22Rv1 (cell line): ENCODE measurements at regions not wholly inside any gene's neighbourhood (a gene's known extent, or its start where the extent isn't known, plus 50 kb on each side); places are given as distances from the start of the nearest gene placed in this dataset.

Experiments
- ZFX ChIP-seq: fragments of 450-650 bp; IDR thresholded peaks from 2 replicates; pipeline ENCODE4 v1.6.1; 2017; ENCODE audit warnings: antibody characterized with exemption, borderline replicate concordance
- TF ChIP-seq, protein P1 (sequence below): fragments of 450-650 bp; IDR thresholded peaks from 2 replicates; pipeline ENCODE4 v1.5.1; 2017; ENCODE audit warnings: mild to moderate bottlenecking

DNA sequence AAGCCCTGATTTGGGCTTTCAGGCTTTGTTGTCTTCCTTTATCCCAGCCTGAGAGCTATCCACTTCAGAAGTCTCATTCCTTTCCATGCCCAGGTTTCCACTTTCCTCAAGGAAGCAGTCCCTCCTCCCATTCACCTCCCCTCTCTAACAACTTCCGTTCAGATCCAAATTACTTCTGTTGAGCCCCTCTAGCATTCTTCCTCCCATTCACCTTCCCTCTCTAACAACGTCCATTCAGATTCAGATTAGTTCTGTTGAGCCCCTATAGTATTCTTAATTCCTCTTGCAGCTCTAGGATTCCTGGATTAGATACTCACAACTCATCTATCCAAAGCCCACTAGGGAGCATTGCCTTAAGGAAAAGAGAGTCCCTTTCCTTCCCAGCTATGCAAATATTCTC lies 216.8 kb downstream of the RAD51AP2 start:
- TF ChIP-seq, protein P1, sequence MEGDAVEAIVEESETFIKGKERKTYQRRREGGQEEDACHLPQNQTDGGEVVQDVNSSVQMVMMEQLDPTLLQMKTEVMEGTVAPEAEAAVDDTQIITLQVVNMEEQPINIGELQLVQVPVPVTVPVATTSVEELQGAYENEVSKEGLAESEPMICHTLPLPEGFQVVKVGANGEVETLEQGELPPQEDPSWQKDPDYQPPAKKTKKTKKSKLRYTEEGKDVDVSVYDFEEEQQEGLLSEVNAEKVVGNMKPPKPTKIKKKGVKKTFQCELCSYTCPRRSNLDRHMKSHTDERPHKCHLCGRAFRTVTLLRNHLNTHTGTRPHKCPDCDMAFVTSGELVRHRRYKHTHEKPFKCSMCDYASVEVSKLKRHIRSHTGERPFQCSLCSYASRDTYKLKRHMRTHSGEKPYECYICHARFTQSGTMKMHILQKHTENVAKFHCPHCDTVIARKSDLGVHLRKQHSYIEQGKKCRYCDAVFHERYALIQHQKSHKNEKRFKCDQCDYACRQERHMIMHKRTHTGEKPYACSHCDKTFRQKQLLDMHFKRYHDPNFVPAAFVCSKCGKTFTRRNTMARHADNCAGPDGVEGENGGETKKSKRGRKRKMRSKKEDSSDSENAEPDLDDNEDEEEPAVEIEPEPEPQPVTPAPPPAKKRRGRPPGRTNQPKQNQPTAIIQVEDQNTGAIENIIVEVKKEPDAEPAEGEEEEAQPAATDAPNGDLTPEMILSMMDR: no peak
- TF ChIP-seq ZFX: no peak
